Fibroblast of the conjunctiva (primary cell): ENCODE measurements at regions not wholly inside any gene's neighbourhood (a gene's known extent, or its start where the extent isn't known, plus 50 kb on each side); places are given as distances from the start of the nearest gene placed in this dataset.

Source experiments
- DNase-seq: peaks from one replicate; pipeline ENCODE4 v3.0.0-alpha.2; 2010; ENCODE audit warnings: low read depth

DNA sequence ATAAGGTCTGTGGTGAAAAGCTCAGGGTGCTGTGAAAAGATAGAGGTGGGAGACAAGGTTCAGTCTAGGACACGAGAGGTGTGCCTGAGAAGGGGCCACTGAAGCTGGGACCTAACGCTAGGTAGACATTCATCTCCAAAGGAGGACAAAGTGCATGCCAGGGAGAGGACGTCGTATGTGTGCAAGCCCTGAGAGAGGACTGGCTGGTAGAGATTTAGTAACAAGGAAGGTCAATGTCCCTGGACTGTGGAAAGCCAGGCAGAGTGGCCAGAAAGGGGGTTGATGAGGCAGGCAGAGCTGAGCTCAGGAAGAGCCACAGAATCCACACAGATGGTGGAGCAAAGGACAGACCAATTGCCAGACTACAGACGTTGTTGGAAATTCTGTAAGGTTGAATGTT is 817.6 kb downstream of the CCSER2 start:
- DNase-seq = no peak

DNA sequence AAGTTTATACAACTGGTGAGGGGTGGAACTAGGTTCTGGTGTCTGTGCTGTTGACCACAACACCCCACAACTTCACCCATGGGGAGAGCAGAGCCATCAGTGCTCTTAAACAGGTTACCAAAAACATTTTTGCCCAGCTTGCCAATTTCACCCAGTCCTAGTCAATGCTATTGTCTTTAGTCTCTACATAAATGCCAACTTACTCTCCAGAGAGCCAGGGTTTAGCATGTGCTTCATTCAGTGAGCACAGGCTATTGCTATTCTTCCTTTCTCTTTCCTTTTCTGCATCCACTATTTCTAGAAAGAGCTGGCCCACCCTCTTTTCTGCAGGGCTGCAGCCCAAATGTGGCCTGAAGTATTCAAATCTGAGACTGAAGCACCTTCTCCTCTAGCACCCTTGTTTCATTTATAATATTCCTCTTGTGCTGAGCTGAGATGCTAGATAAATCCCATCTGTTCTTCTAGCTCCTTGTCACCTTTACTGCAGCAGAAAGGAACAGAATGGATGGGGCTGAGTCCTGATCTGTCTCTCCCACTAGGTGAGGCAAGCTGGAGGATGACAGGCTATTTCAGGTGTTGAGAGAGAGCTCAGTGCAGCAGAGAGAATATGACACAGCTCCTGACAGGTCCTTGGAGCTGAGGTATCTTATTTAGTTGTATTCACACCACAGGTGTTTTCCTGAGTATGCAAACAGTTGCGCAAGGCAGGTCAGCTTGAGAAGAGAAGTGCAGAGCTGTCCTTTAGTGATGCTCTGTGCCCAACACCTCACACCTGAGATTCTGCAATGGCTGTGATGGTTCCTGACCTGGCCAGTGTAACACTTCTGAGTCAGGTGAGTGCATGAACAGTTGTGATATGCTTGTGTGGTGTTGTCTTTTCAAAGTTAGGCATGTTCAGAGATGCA is 819.2 kb downstream of the CCSER2 start:
- no peak for DNase-seq

DNA sequence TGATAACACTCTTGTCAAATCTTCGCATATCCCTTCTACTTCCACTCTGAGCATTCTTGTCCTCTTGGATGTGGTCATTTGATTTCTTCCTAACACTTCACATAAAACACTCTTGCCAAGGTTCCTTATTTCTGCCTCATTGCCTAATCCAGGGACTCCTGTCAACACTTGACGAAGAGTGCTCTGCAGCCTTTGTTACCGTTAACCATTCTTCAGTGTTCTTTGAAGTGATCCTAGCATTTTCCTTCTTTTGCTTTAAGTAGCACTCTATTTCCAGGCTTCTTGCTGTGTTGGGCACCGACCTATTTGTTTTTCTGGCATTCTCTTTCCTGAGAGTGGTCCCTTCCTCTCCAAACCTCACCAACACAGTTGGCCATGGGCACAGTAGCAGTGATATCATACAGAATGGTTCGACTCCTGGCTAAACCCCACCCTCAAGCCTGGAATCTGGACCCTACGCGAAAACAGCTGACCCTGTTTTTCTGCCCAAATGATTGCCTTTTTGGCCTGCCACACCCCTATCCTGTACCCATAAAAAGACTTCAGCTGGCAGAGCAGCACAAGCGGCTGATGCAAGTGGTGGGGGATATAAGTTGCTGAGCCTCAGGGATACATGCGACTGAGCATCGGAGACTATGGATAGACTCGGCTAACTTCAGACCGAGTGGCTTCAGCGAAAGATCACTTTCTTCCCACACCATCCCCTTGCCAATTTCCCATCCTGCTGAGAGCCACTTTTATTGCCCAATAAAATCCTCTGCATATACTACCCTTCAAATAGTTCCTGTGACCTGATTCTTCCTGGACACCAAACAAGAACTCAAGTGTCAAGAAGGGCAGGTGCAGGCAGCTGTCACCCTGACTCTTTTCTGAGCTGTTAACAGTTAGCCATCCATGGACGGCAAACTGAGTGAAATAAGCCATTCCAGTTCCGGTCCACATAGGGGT is 820.6 kb downstream of the CCSER2 start:
- DNase-seq = no peak

DNA sequence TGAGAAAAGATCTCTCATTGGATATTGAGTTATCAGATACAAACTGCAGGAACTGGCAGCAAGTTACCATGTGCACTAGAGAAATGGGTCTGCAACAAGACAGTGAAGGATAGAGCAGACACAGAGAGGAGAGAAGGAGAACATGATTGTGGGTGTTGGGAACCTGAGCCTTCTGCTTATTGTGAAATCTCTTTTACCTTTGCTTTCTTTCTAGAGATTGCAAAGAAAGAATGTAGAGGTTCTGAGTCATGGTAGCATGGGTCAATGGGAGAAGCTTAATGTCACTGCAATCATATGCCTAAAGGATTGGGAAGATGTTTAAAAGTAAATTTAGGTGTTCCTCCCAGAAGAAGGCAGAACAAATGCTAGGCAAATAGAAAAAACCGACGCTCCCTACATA is 821.4 kb downstream of the CCSER2 start:
- no peak for DNase-seq

DNA sequence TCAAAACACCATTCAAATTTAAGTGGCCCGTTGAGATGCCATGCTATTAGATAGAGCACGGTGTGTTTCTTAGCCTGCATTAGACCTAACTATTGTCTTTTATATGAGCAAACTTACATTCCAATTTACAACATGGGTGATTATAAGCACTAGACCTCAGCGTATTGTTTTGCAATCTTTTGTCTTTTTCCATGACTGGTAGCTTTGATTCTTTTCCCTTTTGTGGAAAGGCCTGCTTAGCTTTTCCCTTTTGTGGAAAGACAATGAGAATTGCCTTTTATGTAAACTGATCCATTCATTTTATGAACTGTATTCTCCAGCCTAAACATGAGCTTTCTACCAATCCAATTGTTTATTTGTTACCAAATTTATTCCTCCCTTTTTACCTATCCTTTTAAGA is 823.1 kb downstream of the CCSER2 start:
- DNase-seq = no peak

DNA sequence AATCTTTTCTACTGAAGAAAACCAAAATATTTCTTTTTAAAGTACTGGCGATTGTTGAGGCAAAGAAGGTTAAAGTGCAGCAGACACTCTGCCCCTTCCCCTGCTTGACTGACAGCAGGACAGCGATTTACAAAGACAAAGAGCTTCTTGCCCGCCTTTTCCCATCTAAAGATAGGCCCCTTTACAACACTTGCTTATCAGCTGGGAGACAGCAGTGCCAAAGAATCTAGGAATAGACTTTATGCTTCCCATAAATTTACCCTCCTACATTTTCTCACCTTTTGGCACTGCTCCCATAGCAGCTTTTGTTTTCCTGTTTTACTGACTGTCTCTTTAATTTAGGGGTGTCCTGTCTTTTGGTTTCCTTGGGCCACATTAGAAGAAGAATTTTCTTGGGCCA is 824.1 kb downstream of the CCSER2 start:
- no peak for DNase-seq

DNA sequence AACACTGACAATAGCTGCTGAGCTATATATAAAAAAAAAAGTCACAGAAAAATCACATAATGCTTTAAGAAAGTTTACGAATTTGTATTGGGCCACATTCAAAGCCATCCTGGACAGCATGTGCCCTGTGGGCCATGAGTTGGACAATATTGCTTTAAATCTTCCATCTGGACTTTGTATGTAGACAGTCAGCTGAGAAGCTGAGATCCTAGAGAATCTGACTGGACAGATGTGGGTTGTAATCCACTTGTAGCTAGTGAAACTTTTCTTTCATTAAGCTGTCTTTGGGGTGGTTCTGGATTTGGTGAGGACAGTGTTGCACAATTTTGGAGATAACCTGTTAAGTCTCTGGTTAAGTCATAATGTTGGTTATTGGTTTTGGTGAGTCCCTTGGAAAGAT is 824.5 kb downstream of the CCSER2 start:
- DNase-seq = no peak

DNA sequence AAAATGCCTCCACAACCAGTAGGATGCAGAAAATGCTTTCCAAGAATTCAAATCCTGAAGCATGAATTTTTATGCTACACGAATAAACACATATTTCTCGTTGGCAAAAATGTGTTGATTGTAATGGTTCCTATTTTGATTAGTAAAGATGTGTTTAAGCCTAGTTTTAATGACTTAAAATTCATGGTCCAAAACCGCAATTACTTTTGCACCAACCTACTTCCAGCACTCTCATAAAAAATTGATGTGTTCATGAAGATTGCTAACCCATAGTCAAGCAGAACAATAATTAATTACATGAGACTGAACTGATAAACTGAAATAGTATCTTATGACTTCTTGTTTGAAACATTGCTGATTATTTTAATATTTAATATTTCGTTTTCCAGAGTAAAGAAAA is 828.8 kb downstream of the CCSER2 start:
- no peak for DNase-seq

DNA sequence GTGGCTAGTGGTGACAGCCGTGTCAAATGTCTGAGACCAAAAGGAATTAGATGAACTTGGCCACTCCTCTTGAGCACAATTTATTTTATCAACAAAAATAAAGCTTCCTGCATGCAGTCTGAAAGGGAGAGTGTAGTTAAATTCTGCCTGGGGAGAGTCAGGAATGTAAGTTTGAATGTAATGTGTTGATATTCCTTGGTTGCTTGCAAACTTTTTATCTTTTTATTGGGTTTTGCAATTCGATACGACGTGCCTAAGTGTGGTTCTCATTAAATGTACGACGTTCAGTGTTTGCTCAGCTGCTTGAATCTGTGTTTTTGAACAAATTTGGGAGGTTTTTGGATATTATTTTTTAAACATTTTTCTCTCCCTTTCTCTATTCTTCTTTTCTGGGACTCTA is 839.9 kb downstream of the CCSER2 start:
- no peak for DNase-seq

DNA sequence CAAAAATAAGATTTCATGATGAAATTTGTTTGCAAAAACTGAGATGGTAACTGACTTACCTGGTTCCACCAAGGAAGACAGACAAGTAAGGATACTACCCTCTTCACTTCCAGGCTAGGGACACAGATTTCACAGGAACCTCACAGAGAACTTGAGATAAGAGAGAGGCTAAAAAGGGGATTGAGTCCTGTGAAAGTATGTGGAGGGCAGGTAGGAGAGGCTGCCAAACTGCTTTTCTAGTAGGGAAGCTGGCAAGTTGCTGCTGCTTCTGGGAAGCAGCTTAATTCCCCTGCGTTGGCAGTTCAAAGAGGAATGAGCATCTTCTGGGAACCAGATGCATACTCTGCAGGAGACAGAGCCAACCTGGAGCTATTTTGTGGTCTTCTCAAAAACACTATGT is 841.6 kb downstream of the CCSER2 start:
- no peak for DNase-seq

DNA sequence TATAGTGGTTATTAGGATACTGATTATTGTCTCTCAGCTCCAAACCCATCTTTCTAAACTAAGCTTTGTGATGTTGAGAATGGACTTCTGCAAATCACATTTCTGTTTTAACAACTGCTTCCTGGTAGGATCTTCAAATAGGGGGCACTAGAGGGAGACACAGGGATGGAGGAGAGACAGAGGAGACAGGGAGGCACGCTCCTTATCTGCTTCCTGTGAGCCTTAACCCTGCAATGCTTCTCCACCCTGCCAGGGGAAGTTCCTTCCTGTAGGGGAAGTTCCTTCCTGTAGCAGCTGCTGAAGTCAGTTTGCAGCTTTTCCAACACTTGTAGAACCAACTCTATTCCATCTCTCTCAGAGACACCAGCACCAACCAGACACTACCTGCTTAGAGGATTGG is 847.2 kb downstream of the CCSER2 start:
- DNase-seq = no peak

DNA sequence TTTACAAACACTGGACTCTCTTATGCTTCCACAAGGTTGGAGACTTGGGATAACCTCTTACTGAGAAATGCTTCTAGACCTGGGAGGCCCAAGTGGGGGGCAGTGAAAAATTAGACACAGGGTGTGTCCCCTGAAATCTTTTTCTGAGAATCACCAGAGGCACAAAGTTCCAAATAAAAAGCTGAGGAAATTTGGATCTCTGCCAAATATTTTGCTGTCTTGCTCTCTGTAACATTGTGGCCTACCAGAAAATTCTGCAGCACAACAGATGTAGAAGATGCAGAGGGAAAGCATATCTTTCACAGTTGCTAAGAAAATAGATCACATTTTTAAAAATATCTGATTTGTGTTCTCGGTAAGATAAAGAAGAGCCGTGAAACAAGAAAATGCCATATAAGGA is 849.4 kb downstream of the CCSER2 start:
- no peak for DNase-seq

DNA sequence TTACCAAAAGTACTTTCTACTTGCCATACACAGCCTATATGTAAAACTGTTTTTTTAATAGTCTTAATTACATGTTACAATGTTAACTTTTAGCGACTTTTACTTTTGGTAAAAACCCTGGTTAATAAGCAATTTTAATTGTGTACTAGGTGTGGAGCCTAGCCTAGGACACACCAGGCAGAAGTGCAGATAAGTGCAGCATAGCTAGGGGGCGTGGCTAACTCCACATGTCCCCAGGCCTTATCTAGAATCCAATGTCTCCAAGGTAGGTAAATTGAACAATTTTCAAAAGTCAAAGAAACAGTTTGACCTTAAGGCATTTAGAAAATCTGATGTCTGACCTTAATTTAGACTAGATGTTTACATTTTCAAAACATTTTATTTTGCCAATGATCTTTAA is 858.7 kb downstream of the CCSER2 start:
- no peak for DNase-seq

DNA sequence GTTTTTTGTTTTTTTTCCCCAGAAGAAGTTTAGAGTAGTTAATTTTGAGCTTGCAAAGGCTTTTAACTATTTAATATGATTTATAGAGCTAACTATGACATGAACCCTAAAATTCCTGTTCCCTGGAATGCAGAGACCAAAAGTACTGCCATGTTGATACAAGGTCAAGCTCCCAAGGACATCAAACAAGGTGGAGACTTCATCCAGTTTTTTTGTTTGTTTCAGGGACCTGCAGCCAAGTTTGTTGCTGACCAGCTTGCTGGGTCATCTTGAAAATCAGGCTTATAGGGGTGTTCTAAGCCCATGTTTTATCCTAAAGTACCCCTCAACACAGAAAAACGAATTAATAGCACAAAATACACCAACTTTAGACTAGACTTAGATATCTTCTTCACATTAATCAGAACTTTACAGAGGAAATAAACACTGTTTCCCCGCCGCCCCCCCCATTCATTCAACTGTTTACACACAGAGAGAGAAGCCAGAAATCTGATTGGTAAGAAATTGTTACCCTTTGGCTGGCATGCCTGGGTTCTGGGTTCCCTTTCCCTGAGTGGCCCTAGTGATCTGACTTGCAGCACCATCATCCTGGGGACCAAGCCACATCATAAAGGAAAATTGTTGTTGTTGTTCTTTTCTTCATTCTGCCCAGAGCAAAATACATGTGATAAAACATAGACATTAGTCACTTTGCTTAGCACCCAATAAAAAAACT is 860.5 kb downstream of the CCSER2 start:
- no peak for DNase-seq

DNA sequence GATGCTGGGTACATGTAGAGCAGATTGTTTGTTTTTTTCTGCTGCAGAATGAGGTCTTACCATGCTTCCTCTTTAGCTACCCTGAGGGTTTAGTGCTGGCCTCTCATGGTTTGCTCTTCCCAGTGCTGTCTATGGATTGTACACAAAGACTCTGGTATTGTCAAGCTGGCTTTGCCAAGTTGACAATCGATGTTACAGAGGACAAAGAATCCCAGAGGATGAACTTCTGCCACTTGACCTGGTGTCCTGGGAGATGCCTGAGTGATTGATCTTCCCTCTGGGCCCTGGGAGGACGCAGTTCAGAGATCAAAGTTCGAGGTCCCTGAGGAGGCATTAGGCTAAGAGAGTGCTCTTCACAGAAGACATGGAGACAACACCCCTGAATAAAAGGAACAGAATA is 865.4 kb downstream of the CCSER2 start:
- DNase-seq = no peak

DNA sequence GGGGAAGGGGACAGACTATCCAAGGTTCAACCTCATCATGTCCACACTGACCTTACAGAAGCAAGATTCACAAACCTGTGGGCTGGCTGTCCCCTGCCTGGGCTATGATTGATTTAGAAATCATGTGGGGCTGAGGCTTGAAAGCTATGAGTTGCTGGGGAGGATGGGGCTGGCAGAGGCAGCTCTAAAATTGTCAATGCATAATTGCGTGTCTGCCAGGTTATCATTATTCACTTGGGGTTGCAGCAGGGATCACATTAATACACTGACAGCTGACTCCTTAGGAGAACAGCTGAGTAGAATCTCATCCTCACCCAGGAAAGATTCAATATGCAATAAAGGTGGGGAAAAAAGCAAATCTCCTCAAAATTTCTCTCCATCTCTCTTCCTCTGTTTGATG is 866.3 kb downstream of the CCSER2 start:
- no peak for DNase-seq

DNA sequence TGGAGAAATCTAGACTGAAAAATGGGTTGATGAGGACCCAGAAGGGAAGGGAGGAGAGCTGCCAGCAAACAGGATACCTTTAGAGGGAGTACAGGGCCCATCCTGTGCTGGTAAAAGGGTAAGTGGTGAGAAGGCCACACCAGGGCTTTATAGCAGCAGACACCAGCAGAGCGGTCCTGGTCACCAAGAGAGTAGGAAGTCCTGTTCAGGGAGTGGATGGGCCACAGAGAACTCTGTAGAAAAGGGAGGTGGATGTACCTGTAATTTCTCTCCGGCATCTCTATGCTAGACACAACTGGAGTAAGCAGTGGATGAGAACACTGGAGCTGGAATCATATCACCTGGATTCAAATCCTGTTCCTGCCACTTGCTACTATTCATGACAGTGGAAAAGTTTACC is 867.2 kb downstream of the CCSER2 start:
- no peak for DNase-seq

DNA sequence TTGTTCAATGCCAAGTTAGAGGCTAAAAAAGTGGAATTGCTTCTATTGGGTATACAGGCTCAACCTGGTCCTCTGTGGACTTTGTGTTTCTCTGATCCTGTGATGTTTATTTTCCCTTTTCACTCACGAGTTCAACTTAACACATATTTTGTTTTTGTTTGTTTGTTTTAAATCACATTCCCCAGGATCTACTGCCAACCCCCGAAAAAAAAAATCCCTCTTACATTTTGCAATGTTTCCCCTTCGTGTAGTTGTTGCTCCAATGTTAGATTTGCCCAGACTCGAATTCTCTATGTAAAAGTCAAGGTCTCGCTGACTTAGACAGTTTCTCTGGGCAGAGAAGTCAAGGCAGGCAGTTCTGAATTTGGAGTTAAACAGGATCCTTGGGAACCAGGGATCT is 876.4 kb downstream of the CCSER2 start:
- no peak for DNase-seq

DNA sequence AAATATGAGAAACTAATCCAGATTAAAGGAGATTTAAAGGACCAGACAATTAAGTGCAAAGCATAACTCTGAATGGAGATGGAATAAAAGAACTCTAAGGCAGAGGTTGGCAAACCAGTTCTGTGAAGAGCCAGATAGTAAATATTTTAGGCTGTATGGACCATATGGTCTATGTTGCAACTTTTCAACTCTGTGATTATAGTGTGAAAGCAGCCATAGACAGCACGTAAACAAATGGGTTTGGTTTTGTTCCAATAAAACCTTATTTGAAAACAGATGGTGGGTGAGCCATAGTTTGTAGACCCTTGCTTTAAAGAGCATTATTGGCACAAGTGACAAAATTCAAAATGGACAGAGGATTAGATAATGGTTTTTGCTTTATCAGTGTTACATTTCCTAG is 884.1 kb downstream of the CCSER2 start:
- no peak for DNase-seq

DNA sequence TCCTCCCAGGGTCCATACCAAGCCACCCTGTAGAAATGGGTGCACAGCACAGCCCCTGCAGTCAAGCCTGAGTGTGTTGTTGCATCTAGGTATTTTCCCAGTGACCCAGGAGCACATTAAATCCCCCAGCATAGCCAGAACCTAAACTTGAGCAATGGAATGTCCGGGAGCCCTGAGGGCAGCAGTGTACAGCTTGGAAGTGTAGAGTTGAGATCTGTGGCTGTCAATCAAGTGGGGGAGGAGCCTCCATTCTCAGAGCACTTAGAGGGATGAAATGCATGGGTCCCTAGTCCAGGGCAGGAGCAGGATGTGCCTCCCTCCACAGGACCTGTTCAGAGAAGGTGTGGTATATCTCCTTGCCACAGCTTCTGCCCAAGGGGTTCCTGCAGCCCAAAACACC is 885.1 kb downstream of the CCSER2 start:
- no peak for DNase-seq

DNA sequence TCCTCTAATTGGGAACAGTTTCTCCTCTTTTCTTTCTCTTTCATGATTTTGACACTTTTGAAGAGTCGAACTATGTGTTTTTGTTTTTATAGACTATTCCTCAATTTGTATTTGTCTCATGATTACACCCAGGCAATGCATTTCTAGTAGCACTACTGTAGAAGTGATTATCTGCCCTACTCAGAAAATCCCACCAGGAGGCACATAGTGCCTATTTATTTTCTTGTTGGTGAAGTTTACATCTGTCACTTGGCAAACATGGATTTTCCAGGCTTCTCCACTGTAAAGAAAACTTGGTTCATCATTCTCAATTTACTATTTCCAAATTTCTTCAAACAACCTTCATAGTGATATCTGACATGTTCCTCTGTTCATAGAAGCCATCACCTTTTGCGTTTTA is 893.9 kb downstream of the CCSER2 start:
- DNase-seq = no peak

DNA sequence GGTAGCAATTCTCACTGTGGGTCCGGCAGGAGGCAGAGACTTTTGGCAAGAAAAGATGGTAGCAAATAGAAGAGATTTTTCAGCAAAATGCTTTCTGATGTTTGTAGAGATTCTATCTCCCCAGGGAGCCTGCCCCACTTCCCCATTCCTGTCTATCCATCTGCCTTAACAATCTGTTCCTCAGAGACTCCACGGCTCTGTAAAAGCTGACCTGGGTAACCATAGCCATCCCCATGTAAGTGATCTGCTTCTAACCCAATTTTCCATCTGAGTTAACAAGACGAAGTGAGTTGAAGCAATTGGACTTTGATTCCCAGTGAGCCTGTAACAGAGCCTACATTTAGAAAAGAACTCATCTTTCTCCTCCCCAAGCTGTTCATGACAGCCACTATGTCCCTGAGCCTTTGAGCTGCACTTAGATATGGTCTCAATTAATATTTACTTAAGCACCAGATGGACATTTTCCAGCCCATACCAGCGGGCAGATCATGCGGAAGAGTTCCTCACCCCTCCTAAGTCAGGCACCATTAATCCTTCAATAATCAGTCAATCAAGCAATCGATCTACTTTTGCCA is 896.1 kb downstream of the CCSER2 start:
- no peak for DNase-seq
